ENCODE measurements at regions not wholly inside any gene's neighbourhood (a gene's known extent, or its start where the extent isn't known, plus 50 kb on each side); places are given as distances from the start of the nearest gene placed in this dataset.

DNA sequence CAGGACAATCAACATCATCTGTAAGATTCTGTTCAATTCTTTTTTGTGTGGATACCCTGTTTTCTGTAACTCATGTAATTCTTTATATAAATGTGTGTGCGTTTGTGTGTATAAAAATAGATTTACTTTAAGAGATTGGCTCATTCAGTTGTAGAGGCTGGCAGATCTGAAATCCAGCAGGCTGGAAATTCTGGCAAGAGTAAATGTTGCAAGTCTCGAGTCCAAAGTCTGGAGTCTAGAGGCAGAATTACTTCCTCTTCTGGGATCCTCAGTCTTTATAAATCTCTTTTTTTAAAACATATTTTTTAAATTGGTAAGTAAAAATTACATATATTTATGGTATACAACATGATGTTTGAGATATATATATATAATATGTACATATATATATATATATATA, 202.1 kb upstream of the TMEM161B start:
- TF ChIP-seq CTCF (IDR thresholded peaks at IDR 0.05): no peak
- no peak for DNase-seq (ENCODE audit: low spot score in 2 of 2)
- intact Hi-C loops (cut with DNase I): no loop called here
- Histone ChIP-seq H3K4me1 (no peaks in the 10 kb centered on the region), H3K4me3 (no peak overlapping the region), H3K27ac (no peak overlapping the region), H3K27me3 (no peaks in the 10 kb centered on the region), H3K36me3 (no peaks in the 10 kb centered on the region), H3K9me3 (no peaks in the 10 kb centered on the region)

- Histone ChIP-seq H3K27ac (no peak overlapping the region), H3K9me3 (no peaks in the 10 kb centered on the region), H3K4me1 (no peaks in the 10 kb centered on the region), H3K36me3 (no peaks in the 10 kb centered on the region), H3K4me3 (no peak overlapping the region), H3K27me3 (no peaks in the 10 kb centered on the region)
- intact Hi-C loops (cut with DNase I): no loop called here
- DNase-seq (ENCODE audit: low spot score in 2 of 2): no peak
- TF ChIP-seq CTCF (IDR thresholded peaks at IDR 0.05): no peak
These were observed 191.3 kb upstream of the TMEM161B start for GRCh38 chr5:88459971-88460370.

- no peak overlapping the region for H3K4me3 ChIP-seq
- no peaks in the 10 kb centered on the region for H3K36me3 ChIP-seq
- no peaks in the 10 kb centered on the region for H3K27me3 ChIP-seq
- H3K27ac ChIP-seq: no peak overlapping the region
- no peaks in the 10 kb centered on the region for H3K4me1 ChIP-seq
- no peak for TF ChIP-seq CTCF (IDR thresholded peaks at IDR 0.05)
- no peak for DNase-seq (ENCODE audit: low spot score in 2 of 2)
- H3K9me3 ChIP-seq: no peaks in the 10 kb centered on the region
- intact Hi-C loops (cut with DNase I): no loop called here
These were observed 184.2 kb upstream of the TMEM161B start for GRCh38 chr5:88452820-88453219.

GRCh38 chr5:88450239-88450638, 181.6 kb upstream of the TMEM161B start:
- Histone ChIP-seq H3K27me3 (no peaks in the 10 kb centered on the region), H3K36me3 (no peaks in the 10 kb centered on the region), H3K4me1 (no peaks in the 10 kb centered on the region), H3K4me3 (no peak overlapping the region), H3K27ac (no peak overlapping the region), H3K9me3 (no peaks in the 10 kb centered on the region)
- no peak for TF ChIP-seq CTCF (IDR thresholded peaks at IDR 0.05)
- DNase-seq (ENCODE audit: low spot score in 2 of 2): no peak
- intact Hi-C loops (cut with DNase I): no loop called here

DNA sequence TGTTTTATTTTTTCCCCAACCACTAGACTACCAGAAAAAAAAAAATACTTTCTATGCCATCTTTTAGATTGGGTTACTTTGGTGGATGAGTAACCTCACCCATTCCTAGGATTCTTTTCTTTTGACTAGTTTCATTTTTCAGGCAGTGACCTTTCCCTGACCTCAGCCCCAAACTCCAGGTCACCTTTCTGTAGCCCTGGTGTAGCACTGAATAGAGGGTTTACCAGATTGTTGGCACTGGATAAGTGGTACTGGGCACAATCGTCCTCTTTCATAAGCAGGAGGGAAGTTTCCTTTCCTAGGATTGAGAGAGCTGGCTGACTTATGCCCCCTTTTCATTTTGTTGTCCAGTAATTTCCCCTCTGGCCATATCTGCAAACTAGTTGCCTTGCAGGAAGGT, 169.4 kb upstream of the TMEM161B start:
- intact Hi-C loops (cut with DNase I): no loop called here
- H3K9me3 ChIP-seq: no peaks in the 10 kb centered on the region
- no peaks in the 10 kb centered on the region for H3K36me3 ChIP-seq
- H3K4me1 ChIP-seq: no peaks in the 10 kb centered on the region
- TF ChIP-seq CTCF (IDR thresholded peaks at IDR 0.05): no peak
- no peak overlapping the region for H3K27ac ChIP-seq
- no peak overlapping the region for H3K4me3 ChIP-seq
- H3K27me3 ChIP-seq: no peaks in the 10 kb centered on the region
- no peak for DNase-seq (ENCODE audit: low spot score in 2 of 2)

GRCh38 chr5:88436290-88436689, 167.6 kb upstream of the TMEM161B start:
- H3K4me1 ChIP-seq: no peaks in the 10 kb centered on the region
- no peaks in the 10 kb centered on the region for H3K9me3 ChIP-seq
- no peak for TF ChIP-seq CTCF (IDR thresholded peaks at IDR 0.05)
- DNase-seq (ENCODE audit: low spot score in 2 of 2): no peak
- H3K27ac ChIP-seq: no peak overlapping the region
- H3K36me3 ChIP-seq: no peaks in the 10 kb centered on the region
- intact Hi-C loops (cut with DNase I): no loop called here
- no peak overlapping the region for H3K4me3 ChIP-seq
- no peaks in the 10 kb centered on the region for H3K27me3 ChIP-seq

All from ascending aorta (tissue), 2 donors.